H1 (cell line): ENCODE measurements at regions not wholly inside any gene's neighbourhood (a gene's known extent, or its start where the extent isn't known, plus 50 kb on each side); places are given as distances from the start of the nearest gene placed in this dataset.

Source experiments
- CHD7 ChIP-seq: fragments of 300-600 bp; sonication (generic); IDR thresholded peaks from 2 replicates; pipeline ENCODE4 v1.7.1; 2012; ENCODE audit warnings: low read length, moderate library complexity, mild to moderate bottlenecking, inconsistent platforms; ENCODE audit not compliant: insufficient replicate concordance
- GABPA ChIP-seq: IDR thresholded peaks from 2 replicates; pipeline ENCODE4 v1.6.1; 2011; ENCODE audit warnings: mild to moderate bottlenecking, low read length, moderate library complexity, borderline replicate concordance; ENCODE audit not compliant: insufficient read depth
- HDAC6 ChIP-seq: IDR thresholded peaks from one replicate; pipeline ENCODE4 v1.7.1; 2012; ENCODE audit warnings: low read depth, mild to moderate bottlenecking, inconsistent platforms, low read length, moderate library complexity
- KDM4A ChIP-seq: IDR thresholded peaks from one replicate; pipeline ENCODE4 v1.7.1; 2012; ENCODE audit warnings: low read depth, mild to moderate bottlenecking, moderate library complexity, low read length, inconsistent platforms; ENCODE audit not compliant: severe bottlenecking
- POU5F1 ChIP-seq: IDR thresholded peaks from 2 replicates; pipeline ENCODE4 v1.6.1; 2011; ENCODE audit warnings: low read depth, mild to moderate bottlenecking, low read length, moderate library complexity
- YY1 ChIP-seq: IDR thresholded peaks from 2 replicates; pipeline ENCODE4 v1.6.1; 2011; ENCODE audit warnings: low read depth, mild to moderate bottlenecking, low read length

GRCh38 chr12:74964390-74964789 lies 245.2 kb downstream of the KCNC2 start (continued):
- TF ChIP-seq YY1 (no peak), HDAC6 (no peak), CHD7 (no peak), POU5F1 (no peak), KDM4A (no peak), GABPA (no peak)
- TF ChIP-seq, all 59 proteins: peak for 0
